ENCODE measurements at regions not wholly inside any gene's neighbourhood (a gene's known extent, or its start where the extent isn't known, plus 50 kb on each side); places are given as distances from the start of the nearest gene placed in this dataset.

- TF ChIP-seq CTCF (IDR thresholded peaks at IDR 0.05) (no peak), ZFX (IDR thresholded peaks at IDR 0.05; ENCODE audit: borderline replicate concordance) (no peak)
Measured at GRCh38 chr2:64214281-64215115, 70.3 kb upstream of the PELI1 start.

Measured in 22Rv1 (cell line).